Thyroid gland (tissue), 4 donors: ENCODE measurements at regions not wholly inside any gene's neighbourhood (a gene's known extent, or its start where the extent isn't known, plus 50 kb on each side); places are given as distances from the start of the nearest gene placed in this dataset.

Source experiments
- DNase-seq, 2 donors: peaks; one replicate each; pipeline ENCODE4 v3.0.0-alpha.2; 2019
- H3K27ac ChIP-seq, 3 donors: fragments of 200-600 bp; sonication (generic); 1 replicate in 2 of 3; 2 replicates in 1 of 3; pipeline ENCODE4 v1.5.1; 2016 to 2019; ENCODE audit warnings: mild to moderate bottlenecking in 1 of 3, moderate library complexity in 1 of 3
- H3K27me3 ChIP-seq: fragments of 200-600 bp; sonication (generic); one replicate; pipeline ENCODE4 v1.5.1; 2019
- H3K36me3 ChIP-seq, 2 donors: fragments of 200-600 bp; sonication (generic); one replicate each; pipeline ENCODE4 v1.5.1; 2016 to 2019
- H3K4me1 ChIP-seq, 2 donors: fragments of 200-600 bp; sonication (generic); one replicate each; pipeline ENCODE4 v1.5.1; 2017 to 2019
- H3K4me3 ChIP-seq, 3 donors: fragments of 200-600 bp; sonication (generic); replicated peaks in 1 of 3; 1 replicate in 2 of 3; 2 replicates in 1 of 3; pipeline ENCODE4 v1.5.1; 2016; ENCODE audit warnings: mild to moderate bottlenecking in 1 of 3
- H3K9me3 ChIP-seq: fragments of 200-600 bp; sonication (generic); one replicate; pipeline ENCODE4 v1.5.1; 2017
- CTCF ChIP-seq, 6 experiments: fragments of 200-600 bp in 3 of 6; fragments of 450-650 bp in 3 of 6; sonication (generic) in 3 of 6; IDR thresholded peaks; one replicate each; pipeline ENCODE4 v1.5.1; 2016 to 2019; ENCODE audit warnings: antibody characterized with exemption in 6 of 6, mild to moderate bottlenecking in 2 of 6, inconsistent platforms in 1 of 6, moderate library complexity in 1 of 6
- POLR2A ChIP-seq, 2 donors: fragments of 450-650 bp; IDR thresholded peaks; one replicate each; pipeline ENCODE4 v1.6.1; 2017; ENCODE audit warnings: antibody characterized with exemption in 2 of 2, mild to moderate bottlenecking in 2 of 2, moderate library complexity in 1 of 2
- WGBS, 2 donors: methylation state at CpG; one replicate each; pipeline ENCODE4 v1.1.5; 2017; 5-methylcytosine and 5-hydroxymethylcytosine counted together
- intact Hi-C: fragments of 100-400 bp; cut with DNase I; formaldehyde crosslinking; loops from one replicate; pipeline ENCODE4 v1.15.1; 2023

- TF ChIP-seq POLR2A (IDR thresholded peaks at IDR 0.05), result no peak
- no peak for TF ChIP-seq CTCF (IDR thresholded peaks at IDR 0.05)
- Histone ChIP-seq H3K36me3 (no peaks in the 10 kb centered on the region), H3K4me1 (no peaks in the 10 kb centered on the region), H3K27ac (no peak overlapping the region), H3K9me3 (no peaks in the 10 kb centered on the region), H3K27me3 (no peaks in the 10 kb centered on the region), H3K4me3 (no peak overlapping the region)
- intact Hi-C loops, result no loop called here
- no peak for DNase-seq
- WGBS, 2 donors, result 54 to 58% methylated on average over 3 of the region's 3 CpGs
Measured at GRCh38 chr5:57939771-57940170, 457.2 kb upstream of the ACTBL2 start.

GRCh38 chr5:57939335-57939734 is 456.7 kb upstream of the ACTBL2 start:
- Histone ChIP-seq H3K27me3 (no peaks in the 10 kb centered on the region), H3K9me3 (no peaks in the 10 kb centered on the region), H3K4me3 (no peak overlapping the region), H3K27ac (no peak overlapping the region), H3K36me3 (no peaks in the 10 kb centered on the region), H3K4me1 (no peaks in the 10 kb centered on the region)
- TF ChIP-seq POLR2A (IDR thresholded peaks at IDR 0.05) (no peak), CTCF (IDR thresholded peaks at IDR 0.05) (no peak)
- intact Hi-C loops, result no loop called here
- DNase-seq, result no peak

GRCh38 chr5:57938174-57938557 is 455.6 kb upstream of the ACTBL2 start:
- Histone ChIP-seq H3K4me3 (no peak overlapping the region), H3K27me3 (no peaks in the 10 kb centered on the region)
- intact Hi-C loops, result no loop called here

GRCh38 chr5:57937501-57938173 is 455.0 kb upstream of the ACTBL2 start:
- H3K27ac ChIP-seq, result no peak overlapping the region
- WGBS, 2 donors, result 83 to 92% methylated on average over 4 of the region's 4 CpGs
- H3K27me3 ChIP-seq, result no peaks in the 10 kb centered on the region
- H3K9me3 ChIP-seq, result no peaks in the 10 kb centered on the region
- H3K4me1 ChIP-seq, result no peaks in the 10 kb centered on the region
- DNase-seq, result no peak
- no peak for TF ChIP-seq POLR2A (IDR thresholded peaks at IDR 0.05)
- TF ChIP-seq CTCF (IDR thresholded peaks at IDR 0.05), result no peak
- intact Hi-C loops, result no loop called here
- H3K4me3 ChIP-seq, result no peak overlapping the region
- no peaks in the 10 kb centered on the region for H3K36me3 ChIP-seq

More at GRCh38 chr5:57938174-57938557, 455.6 kb upstream of the ACTBL2 start:
- Histone ChIP-seq H3K36me3 (no peaks in the 10 kb centered on the region), H3K27ac (no peak overlapping the region), H3K4me1 (no peaks in the 10 kb centered on the region), H3K9me3 (no peaks in the 10 kb centered on the region)
- DNase-seq, result no peak
- TF ChIP-seq CTCF (IDR thresholded peaks at IDR 0.05), result no peak
- no peak for TF ChIP-seq POLR2A (IDR thresholded peaks at IDR 0.05)

- TF ChIP-seq CTCF (IDR thresholded peaks at IDR 0.05) (no peak), POLR2A (IDR thresholded peaks at IDR 0.05) (no peak)
- Histone ChIP-seq H3K4me1 (no peaks in the 10 kb centered on the region), H3K4me3 (no peak overlapping the region), H3K27ac (no peak overlapping the region), H3K27me3 (no peaks in the 10 kb centered on the region), H3K36me3 (no peaks in the 10 kb centered on the region), H3K9me3 (no peaks in the 10 kb centered on the region)
- 69 to 74% methylated on average over 3 of the region's 3 CpGs for WGBS, 2 donors
- no peak for DNase-seq
- intact Hi-C loops, result no loop called here
Measured at GRCh38 chr5:57937025-57937424, 454.4 kb upstream of the ACTBL2 start.
